ENCODE measurements at regions not wholly inside any gene's neighbourhood (a gene's known extent, or its start where the extent isn't known, plus 50 kb on each side); places are given as distances from the start of the nearest gene placed in this dataset.

- TF ChIP-seq, protein P1, sequence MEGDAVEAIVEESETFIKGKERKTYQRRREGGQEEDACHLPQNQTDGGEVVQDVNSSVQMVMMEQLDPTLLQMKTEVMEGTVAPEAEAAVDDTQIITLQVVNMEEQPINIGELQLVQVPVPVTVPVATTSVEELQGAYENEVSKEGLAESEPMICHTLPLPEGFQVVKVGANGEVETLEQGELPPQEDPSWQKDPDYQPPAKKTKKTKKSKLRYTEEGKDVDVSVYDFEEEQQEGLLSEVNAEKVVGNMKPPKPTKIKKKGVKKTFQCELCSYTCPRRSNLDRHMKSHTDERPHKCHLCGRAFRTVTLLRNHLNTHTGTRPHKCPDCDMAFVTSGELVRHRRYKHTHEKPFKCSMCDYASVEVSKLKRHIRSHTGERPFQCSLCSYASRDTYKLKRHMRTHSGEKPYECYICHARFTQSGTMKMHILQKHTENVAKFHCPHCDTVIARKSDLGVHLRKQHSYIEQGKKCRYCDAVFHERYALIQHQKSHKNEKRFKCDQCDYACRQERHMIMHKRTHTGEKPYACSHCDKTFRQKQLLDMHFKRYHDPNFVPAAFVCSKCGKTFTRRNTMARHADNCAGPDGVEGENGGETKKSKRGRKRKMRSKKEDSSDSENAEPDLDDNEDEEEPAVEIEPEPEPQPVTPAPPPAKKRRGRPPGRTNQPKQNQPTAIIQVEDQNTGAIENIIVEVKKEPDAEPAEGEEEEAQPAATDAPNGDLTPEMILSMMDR (IDR thresholded peaks at IDR 0.05) = no peak
- no peak for TF ChIP-seq POLR2A (IDR thresholded peaks at IDR 0.05)
These were observed 91.0 kb upstream of the PRR23C start for GRCh38 chr3:139135657-139136056.

Data from esophagus squamous epithelium (tissue), 4 donors.